ENCODE measurements at regions not wholly inside any gene's neighbourhood (a gene's known extent, or its start where the extent isn't known, plus 50 kb on each side); places are given as distances from the start of the nearest gene placed in this dataset.

DNA sequence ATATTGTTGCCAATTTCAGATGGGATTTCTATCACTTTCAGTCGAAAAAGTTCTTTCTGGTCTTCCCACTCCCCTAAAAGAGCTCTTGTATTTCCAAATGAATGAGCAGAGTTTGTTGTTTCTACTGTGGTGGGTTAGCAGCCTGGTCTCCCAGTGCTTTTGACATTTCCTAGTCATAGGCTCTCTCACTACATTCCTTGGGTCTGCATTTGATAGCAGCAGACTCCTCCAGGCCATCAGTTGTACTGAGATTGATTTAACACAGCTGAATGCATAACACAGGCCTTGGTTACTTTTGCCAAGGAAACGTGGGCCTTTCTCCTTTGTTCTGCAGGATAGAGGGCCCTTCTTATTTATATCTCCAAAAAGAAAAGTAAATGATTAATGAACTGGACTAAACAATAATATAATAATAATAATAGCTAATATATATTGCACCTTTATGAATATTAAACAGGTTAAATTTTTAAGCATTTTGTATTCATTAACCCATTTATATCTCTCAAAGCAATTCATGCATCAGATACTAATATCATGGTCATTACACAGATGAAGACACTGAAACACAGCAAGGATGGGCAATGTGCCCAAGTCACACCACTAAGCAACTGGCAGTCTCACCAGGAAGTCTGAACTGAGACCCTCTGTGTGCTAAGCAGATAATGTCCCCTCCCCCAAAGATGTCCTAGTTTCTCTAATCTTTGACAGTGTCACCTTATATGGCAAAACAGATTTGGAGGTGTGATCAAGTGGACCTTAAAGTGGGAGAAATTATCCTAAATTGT lies 1579.2 kb downstream of the AACS start:
- no peak overlapping the region for H3K4me3 ChIP-seq (ENCODE audit: low read length)
- DNase-seq (ENCODE audit: low read depth, low spot score), result no peak

DNA sequence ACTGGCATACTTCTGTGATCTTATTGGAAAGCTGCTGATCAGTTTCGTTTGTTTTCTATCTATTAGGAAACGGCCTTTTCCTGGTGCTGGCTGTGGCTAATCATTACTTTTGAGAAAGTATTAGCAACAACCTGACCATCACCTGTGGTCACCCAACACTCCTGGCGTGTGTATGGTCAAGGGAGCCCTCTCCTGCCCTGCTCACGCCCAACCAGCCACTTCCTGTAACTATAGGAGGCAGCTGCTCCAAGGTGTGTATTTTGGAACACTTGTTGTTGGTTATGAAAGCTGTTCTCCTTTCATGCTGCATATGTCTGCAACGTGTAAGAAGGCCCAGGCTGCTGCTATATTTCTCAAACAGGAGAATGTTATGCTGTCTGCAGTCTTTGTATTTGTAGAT lies 1582.8 kb downstream of the AACS start:
- H3K4me3 ChIP-seq (ENCODE audit: low read length), result no peak overlapping the region
- DNase-seq (ENCODE audit: low read depth, low spot score), result no peak

DNA sequence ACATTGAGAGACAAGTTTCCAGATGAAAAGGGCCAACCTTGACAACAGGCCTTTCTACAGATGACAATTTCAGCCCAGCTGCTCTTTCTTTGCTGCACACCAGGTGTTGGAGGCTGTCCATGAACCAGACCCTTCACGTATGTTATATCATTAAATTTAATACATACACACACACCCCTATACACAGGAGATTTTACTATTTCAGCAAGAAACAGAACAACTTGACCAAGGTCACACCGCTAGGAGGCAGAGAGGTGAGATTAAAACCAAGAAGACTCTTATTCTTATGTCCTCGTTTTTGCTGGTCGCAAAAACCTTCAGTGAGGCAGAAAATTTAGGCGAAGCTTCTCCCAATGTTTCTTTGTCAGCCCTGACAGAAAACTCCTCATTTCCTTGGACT lies 1585.9 kb downstream of the AACS start:
- H3K4me3 ChIP-seq (ENCODE audit: low read length), result no peak overlapping the region
- no peak for DNase-seq (ENCODE audit: low read depth, low spot score)

DNA sequence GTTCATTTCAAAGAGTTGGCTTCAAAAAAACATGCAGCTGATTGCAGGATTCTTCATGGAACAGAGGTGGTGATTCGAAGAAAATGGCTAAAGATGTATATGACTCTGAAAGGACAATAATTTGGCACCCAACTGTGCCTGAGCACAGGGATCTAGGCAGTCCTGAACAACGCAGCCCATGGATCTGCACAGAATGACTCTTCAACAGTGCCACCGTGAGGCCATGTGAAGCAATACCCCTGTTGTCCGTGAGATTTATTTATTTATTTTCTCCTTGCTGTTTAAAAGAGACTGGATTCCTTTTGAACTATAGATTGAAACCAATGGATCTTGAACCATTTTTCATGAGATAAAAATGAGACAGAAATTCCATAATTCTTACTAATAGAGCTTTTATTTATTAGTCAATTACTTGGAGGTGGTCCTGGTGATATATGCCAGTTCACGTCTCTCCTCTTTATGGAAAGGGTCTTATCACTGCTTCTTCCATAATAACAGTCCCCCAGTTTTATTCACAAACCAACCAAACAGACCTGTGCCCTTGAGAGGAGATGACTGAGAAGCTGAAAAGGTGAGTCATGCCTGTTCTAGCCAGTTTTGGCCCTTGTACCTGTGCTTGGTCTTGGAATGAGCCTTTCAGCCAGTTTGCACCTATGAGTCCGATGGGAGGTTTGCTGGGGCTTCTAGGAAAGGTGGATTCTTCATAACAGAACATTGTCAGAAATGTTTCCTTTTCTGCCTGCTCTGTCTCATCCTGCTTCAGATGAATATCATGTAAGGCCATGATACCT lies 1598.3 kb downstream of the AACS start:
- peak; percentile 12 for DNase-seq (ENCODE audit: low read depth, low spot score)
- no peak overlapping the region for H3K4me3 ChIP-seq (ENCODE audit: low read length)

DNA sequence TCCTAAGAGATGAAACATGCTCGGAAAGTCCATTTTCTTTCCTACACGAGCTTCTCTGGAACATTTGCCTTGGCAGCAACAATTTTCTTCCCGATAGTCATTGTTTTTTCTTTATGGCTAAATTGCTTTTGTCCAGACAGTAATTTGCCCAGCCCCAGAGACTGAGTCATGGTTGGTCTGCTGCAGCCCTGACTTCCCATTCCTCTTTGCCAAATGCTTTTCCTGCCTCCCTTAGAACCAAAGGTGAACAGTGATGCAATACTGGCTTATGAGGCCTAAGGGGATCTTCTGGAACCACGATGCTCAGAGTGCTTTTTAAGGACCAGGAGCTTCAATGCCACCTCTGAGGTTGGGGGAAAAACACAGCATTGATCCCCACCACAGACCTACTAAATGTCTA lies 1599.6 kb upstream of the TMEM132C start:
- H3K4me3 ChIP-seq (ENCODE audit: low read length), result no peak overlapping the region
- DNase-seq (ENCODE audit: low read depth, low spot score), result no peak

DNA sequence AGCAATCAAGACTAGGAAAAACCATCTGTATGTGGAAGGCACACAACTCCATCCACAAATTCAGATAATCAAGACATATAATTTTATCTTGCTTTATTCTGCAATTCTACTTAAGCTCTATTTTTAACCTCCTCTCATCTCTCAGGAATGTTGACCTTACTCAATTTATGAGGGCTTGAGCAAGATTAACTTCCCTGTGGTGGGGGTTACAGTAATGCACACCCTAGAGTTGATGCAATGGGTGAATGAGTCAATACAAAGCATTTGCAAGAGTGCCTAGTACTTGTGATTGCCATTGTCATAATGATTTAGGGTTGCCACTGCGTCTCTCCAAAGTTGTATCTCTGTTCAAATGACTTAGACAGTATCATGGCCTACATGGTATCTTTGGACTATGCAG lies 1598.4 kb upstream of the TMEM132C start:
- no peak for DNase-seq (ENCODE audit: low read depth, low spot score)
- no peak overlapping the region for H3K4me3 ChIP-seq (ENCODE audit: low read length)

DNA sequence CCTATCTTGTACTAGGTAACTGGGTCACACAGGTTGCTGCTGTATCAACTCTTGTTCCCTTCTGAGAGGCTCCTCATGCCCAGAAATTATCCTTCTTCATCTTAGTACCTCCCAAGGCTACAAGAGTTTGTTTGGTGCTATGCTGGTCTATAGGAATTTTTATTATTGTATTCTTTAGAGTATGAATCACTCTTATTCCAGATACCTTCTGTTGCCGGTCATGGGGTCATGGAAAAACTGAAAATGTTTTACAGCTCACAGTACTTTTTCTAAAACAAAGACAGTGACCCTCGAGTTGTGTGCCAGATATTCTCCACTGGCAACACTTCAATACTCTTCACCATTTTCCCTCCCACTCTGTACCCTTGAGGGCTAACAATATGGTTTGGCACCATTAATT lies 1598.0 kb upstream of the TMEM132C start:
- no peak for DNase-seq (ENCODE audit: low read depth, low spot score)

DNA sequence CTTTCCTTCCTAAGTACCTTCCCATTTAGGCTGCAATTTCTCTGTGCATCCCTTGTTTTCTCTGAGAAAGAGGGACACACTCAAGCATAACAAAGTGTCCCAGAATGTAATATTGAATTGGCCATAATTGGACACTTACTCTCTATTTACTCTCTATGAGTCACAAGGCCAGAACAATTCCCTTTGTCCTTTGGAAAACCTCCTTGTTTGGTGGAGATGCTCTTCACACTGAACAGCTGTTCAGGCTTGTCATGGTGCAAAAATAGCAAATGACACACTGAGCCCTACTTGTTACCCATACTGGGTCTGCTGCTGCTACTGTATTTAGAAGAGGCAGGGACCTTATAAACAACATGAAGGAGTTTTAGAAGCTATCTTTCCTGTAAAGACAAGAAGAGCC lies 1590.5 kb upstream of the TMEM132C start:
- DNase-seq (ENCODE audit: low read depth, low spot score), result no peak

More for the DNA sequence above, 1598.0 kb upstream of the TMEM132C start:
- H3K4me3 ChIP-seq (ENCODE audit: low read length), result no peak overlapping the region

DNA sequence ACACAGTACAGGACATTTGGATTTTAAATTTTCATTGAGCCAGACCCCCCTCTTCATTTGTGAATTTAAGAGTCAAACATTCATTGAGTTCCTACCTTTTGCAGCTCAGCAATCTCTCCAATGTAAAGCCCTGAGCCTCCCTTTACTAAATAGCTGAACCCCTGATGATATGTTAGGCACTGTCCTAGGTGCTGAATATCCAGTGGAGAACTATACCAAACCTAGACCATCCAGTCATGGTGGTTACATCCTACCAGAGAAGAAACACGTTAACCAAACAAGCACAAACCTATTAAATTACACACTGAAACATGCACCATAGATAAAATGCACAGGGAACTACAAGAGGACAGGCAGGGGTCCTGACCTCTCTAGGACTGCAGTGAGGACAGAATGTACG lies 1585.3 kb upstream of the TMEM132C start:
- no peak for DNase-seq (ENCODE audit: low read depth, low spot score)
- H3K4me3 ChIP-seq (ENCODE audit: low read length), result no peak overlapping the region

More for the DNA sequence above, 1590.5 kb upstream of the TMEM132C start:
- H3K4me3 ChIP-seq (ENCODE audit: low read length), result no peak overlapping the region

DNA sequence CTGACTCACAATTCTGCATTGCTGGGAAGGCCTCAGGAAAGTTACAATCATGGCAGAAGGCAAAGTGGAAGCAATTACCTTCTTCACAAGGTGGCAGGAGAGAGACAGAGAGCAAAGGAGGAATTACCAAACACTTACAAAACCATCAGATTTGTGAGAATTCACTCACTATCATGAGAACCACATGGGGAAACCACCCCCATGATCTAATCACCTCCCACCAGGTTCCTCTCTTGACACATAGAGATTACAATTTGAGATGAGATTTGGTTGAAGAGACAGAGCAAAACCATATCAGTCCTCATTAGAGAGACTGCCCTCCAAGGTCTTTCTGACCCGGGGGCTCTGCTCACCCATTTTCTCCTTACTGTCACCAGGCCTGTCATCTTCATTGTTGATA lies 1582.3 kb upstream of the TMEM132C start:
- H3K4me3 ChIP-seq (ENCODE audit: low read length), result no peak overlapping the region
- no peak for DNase-seq (ENCODE audit: low read depth, low spot score)

DNA sequence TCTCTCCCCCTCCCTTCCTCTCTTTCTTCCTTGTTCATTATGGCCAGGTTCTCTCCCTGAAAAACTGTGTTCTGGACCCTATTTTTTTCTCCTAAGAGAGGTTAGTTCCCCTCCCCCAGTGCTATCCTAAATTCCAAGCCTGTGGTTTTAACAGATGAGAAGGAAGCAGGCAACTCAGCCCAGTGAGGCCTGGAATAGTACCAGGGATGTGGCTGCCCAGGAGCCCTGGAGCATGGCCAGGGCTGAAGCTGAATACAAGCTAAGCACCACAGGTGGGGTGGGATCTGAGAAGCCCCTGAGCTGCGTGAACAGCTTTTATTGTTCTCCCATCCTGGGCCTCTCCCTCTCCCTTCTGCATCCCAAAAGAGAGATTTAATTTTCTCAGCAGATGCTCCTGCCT lies 1581.3 kb upstream of the TMEM132C start:
- DNase-seq (ENCODE audit: low read depth, low spot score), result no peak
- no peak overlapping the region for H3K4me3 ChIP-seq (ENCODE audit: low read length)

DNA sequence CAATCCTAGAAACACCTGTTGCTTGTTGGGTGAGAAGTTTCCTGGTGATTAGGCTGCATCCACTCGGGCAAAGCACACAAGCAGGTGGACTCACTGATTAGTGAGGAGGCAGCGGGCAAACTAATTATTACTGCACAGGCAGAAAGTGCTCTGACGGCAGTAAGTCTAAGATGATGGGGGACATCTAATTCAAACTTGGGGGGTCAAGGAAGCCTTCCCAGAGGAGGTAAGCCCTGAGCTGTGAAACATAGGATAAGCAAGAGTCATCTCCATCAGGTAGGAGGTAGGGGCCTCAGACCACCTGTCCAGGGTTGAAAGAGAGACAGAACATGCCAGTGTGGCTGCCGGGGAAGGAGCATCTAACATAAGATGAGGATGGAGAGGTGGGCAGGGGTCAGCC lies 1578.4 kb upstream of the TMEM132C start:
- no peak overlapping the region for H3K4me3 ChIP-seq (ENCODE audit: low read length)
- no peak for DNase-seq (ENCODE audit: low read depth, low spot score)

DNA sequence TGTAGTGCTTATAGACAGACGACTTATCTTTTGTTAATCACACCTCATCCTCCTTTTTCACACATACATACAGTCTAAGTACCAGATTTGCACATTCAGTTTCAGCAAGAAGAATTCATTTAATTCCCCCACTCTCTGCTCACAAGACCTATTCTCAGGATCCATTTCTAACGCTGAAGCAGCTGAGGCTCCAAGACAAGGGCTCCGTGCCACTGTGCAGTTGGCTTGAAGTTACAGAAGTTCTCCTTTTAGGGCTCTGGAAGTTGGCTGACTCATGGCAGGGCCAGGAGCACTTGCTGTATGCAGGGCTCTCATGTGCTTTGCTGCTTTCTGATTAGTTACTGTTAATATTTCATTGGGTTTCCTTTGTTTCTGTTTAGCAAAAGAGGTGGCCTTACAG lies 1566.9 kb upstream of the TMEM132C start:
- no peak for DNase-seq (ENCODE audit: low read depth, low spot score)
- no peak overlapping the region for H3K4me3 ChIP-seq (ENCODE audit: low read length)

DNA sequence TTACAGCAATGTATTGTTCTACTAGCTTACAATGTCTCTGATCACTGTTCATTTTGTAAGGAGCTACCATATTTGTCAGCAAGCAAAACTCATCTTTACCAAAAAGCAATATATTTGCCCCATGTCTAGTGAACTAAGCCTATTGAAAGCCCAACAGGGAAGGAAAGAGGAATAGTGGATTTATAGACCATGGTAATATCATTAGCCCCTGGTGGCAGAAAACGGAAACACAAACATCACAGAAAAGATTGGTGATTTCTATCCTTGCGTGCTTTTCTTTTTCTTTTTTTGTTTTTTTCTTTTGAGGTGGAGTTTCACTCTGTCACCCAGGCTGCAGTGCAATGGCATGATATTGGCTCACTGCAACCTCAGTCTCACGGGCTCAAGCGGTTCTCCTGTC lies 1562.4 kb upstream of the TMEM132C start:
- peak; percentile 2 for DNase-seq (ENCODE audit: low read depth, low spot score)

DNA sequence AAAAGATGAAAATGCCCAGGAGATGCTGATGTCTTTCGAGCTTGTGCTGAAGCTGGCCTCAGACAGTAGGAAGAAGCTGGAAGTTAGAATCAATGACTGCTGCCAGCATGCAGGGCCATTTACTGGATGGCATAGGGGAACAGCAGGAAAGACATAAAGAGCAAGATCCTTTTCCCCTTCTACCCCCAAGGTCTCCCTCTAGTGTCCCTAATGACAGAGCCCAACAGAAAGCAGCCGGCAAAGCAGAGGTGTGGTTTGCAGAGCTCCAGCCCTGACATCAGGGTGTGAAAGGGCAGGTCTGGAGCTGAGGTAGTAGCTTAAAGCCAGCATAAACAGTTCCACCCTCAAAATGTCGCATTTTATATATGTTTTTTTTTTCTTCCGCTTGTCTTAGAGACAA lies 1560.7 kb upstream of the TMEM132C start:
- H3K4me3 ChIP-seq (ENCODE audit: low read length), result no peak overlapping the region
- DNase-seq (ENCODE audit: low read depth, low spot score), result no peak

More for the DNA sequence above, 1562.4 kb upstream of the TMEM132C start:
- H3K4me3 ChIP-seq (ENCODE audit: low read length), result no peak overlapping the region

DNA sequence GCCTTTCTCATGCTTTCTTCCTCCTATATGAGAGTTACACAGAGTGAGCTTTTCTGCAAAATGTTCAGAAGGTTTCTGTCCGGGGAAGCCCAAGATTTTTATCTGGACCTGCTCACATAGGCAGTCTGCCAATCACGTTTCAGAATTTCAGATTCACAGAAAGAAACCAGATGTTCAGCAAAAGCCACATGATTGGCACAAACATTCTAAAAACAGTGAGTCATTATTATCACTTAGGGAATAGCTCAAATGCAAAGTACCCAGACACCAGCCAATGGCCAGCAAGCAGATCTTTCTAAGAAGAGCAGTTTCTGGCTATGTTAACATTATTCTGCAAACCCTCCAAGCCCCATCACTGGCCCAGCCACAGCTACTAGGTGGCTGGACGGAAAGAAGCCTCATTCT lies 1558.5 kb upstream of the TMEM132C start:
- H3K4me3 ChIP-seq (ENCODE audit: low read length), result no peak overlapping the region
- DNase-seq (ENCODE audit: low read depth, low spot score), result no peak

DNA sequence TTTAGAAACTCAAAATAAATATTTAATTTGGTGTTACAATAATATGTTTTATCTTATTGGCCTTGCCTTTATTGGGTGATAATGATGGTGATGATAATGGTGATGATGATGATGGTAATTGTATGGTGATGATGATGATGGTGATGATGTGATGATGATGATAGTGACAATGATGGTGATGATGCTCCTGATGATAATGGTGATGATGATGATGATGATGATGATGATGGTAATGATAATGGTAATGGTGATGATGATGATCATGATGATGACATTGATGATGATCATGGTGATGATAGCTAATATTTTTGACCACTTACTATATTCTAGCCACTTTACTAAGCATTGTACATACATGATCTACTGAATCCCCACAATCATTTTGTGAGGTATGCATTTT lies 1548.6 kb upstream of the TMEM132C start:
- DNase-seq (ENCODE audit: low read depth, low spot score), result no peak
- H3K4me3 ChIP-seq (ENCODE audit: low read length), result no peak overlapping the region

DNA sequence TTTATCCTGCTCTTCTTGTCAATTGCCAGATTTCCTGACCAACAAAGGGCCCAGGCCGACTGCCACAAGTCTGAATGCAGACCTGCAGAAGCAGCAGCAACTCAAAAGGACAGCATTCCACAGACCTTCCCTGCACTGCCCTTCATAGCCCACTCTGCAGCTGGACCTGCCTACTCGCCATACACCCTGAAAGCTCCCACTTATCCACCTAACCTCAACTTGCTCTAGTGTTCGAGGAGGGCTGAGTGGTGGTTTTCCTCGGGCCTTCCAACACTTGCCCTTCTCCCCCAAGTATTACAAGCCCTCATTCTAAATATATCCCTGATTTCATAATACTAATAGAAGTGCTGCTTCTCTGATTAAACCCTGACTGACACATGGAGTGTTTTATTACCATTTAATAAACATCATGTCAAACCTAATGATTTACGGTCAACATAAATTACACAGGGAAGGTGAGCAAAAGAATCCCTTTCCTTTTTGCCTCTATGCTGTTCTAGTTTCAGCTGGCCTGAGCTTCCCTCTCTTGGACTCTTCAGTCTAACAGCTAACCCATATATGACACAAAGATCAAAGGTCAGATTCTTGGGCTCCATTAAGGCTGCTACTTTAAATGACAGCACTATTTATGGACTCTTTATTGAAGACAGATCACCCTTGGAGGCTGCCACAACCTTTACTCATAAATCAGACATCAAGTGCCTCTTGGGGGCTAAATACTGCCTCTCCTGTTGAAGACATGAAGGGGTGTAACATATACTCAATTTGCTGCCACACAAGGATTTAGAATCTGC lies 1546.9 kb upstream of the TMEM132C start:
- no peak for DNase-seq (ENCODE audit: low read depth, low spot score)
- H3K4me3 ChIP-seq (ENCODE audit: low read length), result no peak overlapping the region

DNA sequence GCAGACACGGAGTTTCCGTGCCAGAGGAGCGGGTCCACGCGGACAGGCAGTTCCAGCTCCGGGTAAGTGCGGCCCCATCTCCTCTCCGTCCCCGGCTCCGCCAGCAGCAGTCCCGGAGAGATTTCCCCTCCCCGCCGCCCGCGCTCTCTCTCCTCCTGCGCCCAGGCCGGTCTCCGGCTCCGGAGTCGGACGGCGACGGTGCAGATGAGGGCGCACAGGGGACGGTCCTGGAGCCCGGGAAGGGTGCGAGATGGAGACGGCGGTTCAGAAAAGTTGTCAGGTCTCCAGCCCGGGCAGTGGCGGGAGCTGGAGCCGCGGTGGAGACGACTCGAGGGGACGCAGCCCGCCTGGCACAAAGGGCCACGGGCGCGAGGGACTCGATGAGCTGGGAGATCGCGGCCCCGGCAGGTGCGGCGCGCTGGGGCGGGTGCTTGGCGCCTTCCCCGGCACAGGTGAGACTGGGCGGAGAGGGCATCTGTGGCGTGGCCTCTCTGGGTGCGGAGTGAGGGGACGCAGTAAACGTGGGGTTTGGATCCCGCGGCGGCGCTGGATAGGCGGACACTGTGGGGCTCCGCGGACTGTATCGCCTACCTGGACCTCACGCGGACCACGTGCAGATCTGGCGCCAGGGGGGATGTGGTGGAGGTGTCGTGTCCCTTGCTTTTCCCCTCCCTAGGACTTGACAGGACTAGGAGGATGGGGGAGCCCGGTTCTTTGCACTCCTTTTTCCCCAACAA lies 1540.3 kb upstream of the TMEM132C start:
- no peak overlapping the region for H3K4me3 ChIP-seq (ENCODE audit: low read length)
- DNase-seq (ENCODE audit: low read depth, low spot score), result no peak

All from Jurkat, Clone E6-1 (cell line).